Stimulated activated CD4-positive, alpha-beta T cell treated with anti-CD3 and anti-CD28 coated beads, Interleukin-4, amount 100 ng/mL, for 1 hour (primary cell): ENCODE measurements at regions not wholly inside any gene's neighbourhood (a gene's known extent, or its start where the extent isn't known, plus 50 kb on each side); places are given as distances from the start of the nearest gene placed in this dataset.
"Not testable (repeated sequence)": the region's sequence is repeated elsewhere in the genome, so short reads cannot be mapped to it uniquely, and the experiment has no call there.

Source experiments
- DNase-seq: peaks from one replicate; pipeline ENCODE4 v3.0.0-alpha.2; 2020

GRCh38 chr6:156599366-156599765 lies 177.8 kb upstream of the ARID1B start:
- no peak for DNase-seq

DNA sequence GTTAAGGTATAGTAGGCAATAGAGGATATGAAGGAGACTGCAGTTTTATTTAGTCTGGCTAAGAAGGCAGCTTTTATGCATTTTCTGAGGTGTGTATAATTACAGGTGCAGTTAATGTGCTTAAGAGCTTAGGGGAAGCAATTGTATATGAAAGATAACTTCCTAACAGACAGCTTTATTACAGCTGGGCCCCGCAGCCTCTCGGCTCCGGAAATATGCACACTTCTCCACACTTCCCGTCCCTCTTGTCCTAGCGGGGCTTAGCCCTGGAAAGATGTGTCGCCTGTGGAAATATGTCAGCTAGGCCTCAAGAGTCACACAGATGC lies 178.4 kb upstream of the ARID1B start:
- DNase-seq = no peak

GRCh38 chr6:156598071-156598854 lies 178.9 kb upstream of the ARID1B start:
- DNase-seq = no peak

DNA sequence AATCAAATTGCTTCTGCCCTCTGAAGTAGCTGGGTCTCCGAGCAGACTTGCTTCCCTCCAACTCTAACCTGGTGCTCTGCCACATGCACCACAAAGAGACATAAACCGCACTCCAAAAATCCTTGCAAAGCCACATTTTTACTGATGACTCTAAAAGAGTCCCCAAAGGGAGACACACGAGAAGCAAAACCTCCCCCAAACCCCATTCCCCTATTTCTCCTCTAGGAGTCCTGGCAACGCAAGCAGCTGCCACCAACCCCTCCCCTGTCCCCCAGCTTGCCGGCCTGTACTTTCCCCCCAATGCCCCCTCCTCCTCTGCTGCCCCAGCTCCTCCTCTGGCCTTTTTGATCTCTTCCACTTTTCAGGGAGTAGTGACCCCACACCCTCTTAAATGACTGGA lies 180.1 kb upstream of the ARID1B start:
- DNase-seq = no peak

GRCh38 chr6:156595476-156595875 lies 181.7 kb upstream of the ARID1B start:
- DNase-seq = no peak

GRCh38 chr6:156593893-156594292 lies 183.3 kb upstream of the ARID1B start:
- DNase-seq = no peak

DNA sequence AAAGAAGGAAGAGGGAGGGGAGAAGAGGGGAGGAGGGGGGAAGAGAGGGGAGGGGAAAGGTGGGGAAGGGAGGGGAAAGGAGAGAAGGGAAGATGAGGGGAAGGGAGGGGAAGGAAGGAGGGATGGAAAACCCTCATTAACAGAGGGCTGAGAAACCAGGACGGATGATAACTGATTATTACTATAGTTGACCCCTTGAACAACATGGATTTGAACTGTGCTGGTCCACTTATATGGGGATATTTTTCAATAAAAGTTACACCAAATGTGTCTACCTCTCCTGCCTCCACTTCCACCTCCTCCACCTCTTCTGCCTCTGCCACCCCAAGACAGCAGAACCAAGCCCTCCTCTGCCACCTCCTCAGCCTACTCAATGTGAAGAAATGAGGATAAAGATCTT lies 184.1 kb upstream of the ARID1B start:
- no peak for DNase-seq

DNA sequence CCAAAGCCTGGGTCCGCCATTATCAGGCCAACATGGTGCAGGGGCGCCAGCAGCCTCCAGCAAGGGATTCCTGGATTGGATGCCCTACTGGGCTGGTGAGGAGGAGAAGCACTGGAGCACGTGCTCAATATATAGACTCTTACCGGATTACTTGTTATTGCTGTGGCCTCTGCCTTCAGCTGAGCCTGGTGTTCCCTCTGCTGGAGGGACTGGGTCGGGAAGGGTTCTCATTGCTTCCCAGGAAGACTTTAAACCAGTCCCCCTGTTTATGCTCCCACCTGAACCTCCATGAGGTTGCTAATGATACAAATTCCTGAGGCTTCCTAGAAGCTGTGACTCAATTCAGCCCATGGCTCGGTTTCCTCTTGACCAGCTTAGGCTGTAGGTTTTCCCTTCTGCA lies 186.7 kb upstream of the ARID1B start:
- DNase-seq = no peak

DNA sequence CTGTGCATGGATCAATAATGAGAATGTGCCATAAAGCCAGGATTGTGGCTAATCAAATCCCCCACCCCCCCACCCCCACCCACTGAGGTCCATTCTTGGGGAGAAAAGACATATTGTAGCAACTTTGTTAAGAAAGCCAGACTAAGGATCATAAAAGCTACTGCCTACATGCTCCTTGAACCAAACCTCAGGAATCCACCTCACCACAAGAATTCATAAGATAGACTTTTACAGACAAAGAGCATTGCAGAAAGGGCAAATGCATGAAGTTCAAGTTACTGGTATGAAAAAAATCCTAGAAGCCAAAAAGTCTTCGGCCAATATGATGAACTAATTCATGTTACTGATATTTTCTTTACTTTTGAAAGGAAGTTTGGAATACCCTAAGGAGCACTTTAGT lies 187.9 kb upstream of the ARID1B start:
- no peak for DNase-seq

GRCh38 chr6:156587751-156588301 lies 189.4 kb upstream of the ARID1B start:
- DNase-seq = no peak

DNA sequence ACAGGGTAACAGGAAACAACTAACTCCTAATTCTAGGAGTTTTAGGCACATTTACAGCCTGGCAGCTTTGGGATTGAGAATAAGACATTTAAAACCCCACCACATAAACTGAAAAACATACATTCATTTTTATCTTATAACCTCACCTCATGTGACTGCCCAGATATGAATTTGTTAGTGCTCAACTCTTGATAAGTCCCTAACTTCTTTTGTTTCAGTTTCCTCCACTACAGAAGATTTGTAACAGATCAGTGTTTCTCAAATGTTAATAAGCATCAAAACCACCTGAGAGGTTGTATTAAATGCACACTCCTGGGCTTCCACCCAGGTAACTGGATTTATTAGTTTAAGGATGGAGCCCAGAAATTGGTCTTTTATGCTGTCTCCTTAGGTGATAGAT lies 190.1 kb upstream of the ARID1B start:
- DNase-seq = no peak

DNA sequence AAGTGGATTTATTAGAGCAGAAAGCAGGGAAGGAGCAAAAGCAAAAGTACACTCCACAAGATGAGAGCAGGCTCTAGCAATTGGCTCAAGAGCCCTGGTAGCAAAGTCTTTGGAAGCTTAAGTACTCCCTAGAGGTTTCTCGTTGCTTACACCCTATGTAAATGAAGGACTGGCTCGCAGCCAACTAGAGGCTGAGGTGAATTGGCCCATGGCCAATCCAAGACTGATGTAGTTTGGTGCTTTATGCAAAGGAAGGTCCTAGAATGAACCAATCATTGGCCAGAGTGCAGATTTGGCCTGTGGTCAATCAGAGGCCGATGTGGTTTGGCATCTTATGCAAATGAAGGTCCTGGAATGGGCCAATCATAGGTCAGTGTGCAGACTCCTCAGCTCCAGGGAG lies 191.3 kb upstream of the ARID1B start:
- DNase-seq = no peak

DNA sequence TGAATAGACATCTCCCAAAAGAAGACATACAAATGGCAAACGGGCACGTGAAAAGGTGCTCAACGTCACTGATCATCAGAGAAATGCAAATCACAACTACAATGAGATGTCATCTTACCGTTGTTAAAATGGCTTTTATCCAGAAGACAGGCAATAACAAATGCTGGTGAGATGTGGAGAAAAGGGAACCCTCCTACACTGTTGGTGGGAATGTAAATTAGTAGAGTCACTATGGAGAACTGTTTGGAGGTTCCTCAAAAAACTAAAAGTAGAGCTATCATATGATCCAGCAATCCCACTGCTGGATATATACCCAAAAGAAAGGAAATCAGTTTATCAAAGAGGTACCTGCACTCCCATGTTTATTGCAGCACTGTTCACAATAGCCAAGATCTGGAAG lies 193.1 kb upstream of the ARID1B start:
- DNase-seq = not testable (repeated sequence)

DNA sequence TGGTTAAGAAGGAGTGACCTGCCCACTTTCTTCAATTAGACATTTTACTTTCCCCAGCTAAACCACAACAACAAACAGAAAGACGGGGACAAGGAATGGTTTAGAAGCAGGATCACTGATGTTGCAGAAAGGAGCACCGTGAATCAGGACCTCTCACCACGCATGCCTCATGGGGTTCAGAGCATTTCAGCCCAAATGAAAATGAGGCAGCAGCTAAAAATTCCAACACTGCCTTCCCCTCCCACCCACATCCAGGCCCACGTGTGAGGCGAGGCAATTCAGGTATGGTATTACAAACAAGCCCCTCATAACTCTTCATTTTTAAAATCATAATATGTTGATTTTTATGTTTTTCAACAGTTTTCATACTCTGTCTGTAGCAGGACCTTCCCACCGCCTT lies 194.1 kb upstream of the ARID1B start:
- DNase-seq = no peak

GRCh38 chr6:156582509-156582992 lies 194.6 kb upstream of the ARID1B start:
- no peak for DNase-seq

- DNase-seq = no peak
These were observed 197.6 kb upstream of the ARID1B start for GRCh38 chr6:156579564-156579963.

DNA sequence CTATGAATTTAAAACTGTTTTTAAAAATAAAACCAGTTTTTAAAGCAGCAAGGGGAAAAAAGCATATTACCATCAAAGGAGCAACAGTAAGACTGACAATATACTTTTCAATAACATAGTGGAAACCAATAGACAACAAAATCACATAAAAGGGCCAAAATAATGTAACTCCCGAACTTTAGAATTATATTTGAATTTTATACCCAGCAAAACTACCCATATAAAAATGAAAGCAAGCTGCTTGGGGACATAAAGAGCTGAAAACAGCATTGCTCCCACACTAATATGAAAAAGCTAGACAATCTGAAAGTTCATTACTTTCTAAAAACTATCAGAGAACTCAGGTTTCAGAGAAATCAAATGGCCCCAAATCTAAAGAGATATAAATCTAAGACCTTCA lies 199.4 kb upstream of the ARID1B start:
- DNase-seq = no peak

DNA sequence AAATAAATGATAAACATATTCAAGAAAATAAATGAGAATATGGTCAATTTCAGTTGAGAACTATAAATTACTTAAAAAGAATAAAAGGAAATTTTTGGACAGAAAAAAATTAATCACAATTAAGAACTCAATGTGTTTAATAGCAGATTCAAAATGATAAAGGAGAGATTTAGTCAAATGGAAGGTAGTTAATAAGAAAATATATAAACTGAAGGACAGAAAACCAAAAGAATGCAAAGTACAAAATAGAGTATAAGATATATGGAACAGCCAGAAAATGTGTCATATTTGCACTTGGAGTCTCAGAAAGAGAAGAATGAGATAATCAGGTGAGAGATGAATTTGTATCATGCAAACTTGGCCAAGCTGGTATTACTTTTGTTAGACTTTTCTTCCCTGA lies 201.8 kb upstream of the ARID1B start:
- no peak for DNase-seq

- no peak for DNase-seq
These were observed 212.4 kb upstream of the ARID1B start for GRCh38 chr6:156564807-156565149.

- DNase-seq = peak; percentile 80
These were observed 212.9 kb upstream of the ARID1B start for GRCh38 chr6:156564127-156564806.

DNA sequence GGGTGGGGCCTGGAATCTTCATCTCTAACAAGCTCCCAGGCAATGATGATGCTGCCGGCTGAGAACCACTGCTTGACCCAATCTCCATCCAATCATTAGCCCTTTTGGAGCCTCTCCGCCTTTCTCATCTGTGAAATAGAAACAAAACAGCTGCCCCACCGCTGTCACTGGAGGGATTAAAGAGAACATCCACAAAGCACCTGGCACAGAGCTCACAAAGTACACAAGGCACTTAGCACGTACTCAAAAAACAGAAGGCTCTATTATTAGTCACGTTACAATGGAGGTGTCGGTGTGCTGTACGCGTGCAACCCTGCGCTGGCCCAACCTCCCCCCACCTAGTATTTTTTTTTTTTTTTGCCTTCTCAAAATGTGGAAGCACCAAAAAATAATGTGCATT lies 213.5 kb upstream of the ARID1B start:
- DNase-seq = no peak

- DNase-seq = no peak
These were observed 214.5 kb upstream of the ARID1B start for GRCh38 chr6:156562636-156563035.

- DNase-seq = no peak
These were observed 215.2 kb upstream of the ARID1B start for GRCh38 chr6:156562019-156562418.

- DNase-seq = no peak
These were observed 216.7 kb upstream of the ARID1B start for GRCh38 chr6:156560476-156560875.
